Islet of Langerhans (tissue), 1 donor: ENCODE measurements at regions not wholly inside any gene's neighbourhood (a gene's known extent, or its start where the extent isn't known, plus 50 kb on each side); places are given as distances from the start of the nearest gene placed in this dataset.
"Not testable (repeated sequence)": the region's sequence is repeated elsewhere in the genome, so short reads cannot be mapped to it uniquely, and the experiment has no call there.

Experiments
- FAIRE-seq: peaks from one replicate; lab custom pipeline; 2011; peaks lifted over from hg19 to GRCh38; lab: Jason Lieb, UNC

- not testable (repeated sequence) for FAIRE-seq
Observed at GRCh38 chr6:7028963-7029362, 78.8 kb upstream of the RREB1 start.

- not testable (repeated sequence) for FAIRE-seq
Observed at GRCh38 chr6:7030968-7031367, 76.8 kb upstream of the RREB1 start.

DNA sequence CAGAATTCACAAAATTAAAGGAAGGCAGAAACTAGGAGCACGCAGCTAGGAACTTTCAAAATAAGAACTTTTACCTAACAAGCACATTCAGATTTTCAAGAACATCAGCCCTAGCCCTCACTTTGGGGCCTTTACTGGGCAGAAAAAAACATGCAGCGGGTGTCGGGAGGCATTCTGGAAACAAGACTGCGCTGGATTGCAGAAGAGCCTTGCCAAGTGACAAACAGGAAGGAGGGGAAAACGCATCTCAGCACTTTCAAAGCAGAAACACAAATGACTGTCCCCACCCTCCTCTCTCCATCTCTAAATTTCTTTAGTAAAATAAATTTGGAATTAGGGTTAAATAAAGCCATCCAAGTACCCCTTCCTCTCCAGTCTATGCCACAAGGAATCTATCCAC is 74.6 kb upstream of the RREB1 start:
- FAIRE-seq, result no peak

GRCh38 chr6:7034055-7034454 is 73.7 kb upstream of the RREB1 start:
- no peak for FAIRE-seq

DNA sequence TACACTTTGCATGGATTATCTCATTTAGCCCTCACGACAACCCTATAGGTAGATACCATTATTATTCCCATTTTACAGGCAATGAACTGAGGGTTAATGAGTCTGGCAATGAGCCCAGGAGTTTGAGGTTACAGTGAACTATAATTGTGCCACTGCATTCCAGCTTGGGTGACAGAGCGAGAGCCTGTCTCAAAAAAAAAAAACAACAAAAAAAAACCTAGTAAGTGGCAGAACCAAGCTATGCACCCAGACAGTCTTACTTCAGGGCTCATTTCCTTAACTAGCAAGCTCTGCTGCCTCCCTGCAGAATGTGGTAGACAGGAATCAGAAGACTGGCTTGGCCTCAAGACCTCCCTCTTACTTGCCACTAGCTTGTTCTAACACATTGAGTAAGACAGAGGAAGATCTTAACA is 71.9 kb upstream of the RREB1 start:
- FAIRE-seq, result no peak

DNA sequence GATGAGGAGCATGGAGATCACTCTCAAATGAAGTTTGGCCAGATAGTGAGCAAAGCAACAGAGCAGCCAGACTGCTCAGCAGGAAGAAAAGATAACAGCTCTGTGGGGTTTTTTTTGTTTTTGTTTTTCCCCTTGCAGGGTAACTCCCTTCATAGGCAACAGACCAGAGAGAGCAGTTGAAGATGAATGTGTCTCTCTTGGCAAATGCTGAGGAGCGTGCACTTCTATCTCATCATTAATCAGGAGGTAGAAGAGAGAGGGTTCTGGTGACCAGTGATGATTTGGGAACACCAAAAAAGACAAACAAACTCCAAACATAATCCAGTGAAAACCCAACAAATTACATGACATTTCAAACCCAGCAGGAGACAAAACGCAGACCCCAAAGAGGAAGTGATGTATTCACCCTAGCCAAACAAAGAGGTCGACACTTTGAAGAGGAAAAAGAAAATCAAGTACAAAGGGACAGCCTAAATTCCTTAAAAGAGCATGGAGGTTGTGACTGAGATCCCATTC is 66.2 kb upstream of the RREB1 start:
- no peak for FAIRE-seq

- FAIRE-seq, result no peak
Observed at GRCh38 chr6:7042056-7042653, 65.6 kb upstream of the RREB1 start.

GRCh38 chr6:7042654-7043545 is 64.9 kb upstream of the RREB1 start:
- no peak for FAIRE-seq

GRCh38 chr6:7045331-7045730 is 62.4 kb upstream of the RREB1 start:
- FAIRE-seq, result no peak

DNA sequence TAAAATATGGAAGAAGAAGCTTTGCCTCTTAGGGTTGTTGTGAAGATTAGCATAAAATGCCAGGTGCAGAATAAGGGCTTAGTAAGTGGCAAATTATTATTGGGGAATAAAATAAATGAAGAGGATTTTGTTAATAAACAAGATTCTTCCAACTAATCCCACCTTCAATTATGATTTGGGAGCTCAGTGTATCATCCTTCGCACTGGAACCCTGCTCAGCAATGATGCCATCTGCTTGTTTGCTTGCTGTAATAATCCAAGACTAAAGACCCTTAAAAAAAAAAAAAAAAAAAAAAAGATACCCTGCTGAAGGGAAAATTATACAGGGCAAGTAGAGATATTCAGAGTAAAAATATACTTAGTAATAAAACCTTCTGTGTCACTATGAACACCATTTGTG is 62.0 kb upstream of the RREB1 start:
- no peak for FAIRE-seq

DNA sequence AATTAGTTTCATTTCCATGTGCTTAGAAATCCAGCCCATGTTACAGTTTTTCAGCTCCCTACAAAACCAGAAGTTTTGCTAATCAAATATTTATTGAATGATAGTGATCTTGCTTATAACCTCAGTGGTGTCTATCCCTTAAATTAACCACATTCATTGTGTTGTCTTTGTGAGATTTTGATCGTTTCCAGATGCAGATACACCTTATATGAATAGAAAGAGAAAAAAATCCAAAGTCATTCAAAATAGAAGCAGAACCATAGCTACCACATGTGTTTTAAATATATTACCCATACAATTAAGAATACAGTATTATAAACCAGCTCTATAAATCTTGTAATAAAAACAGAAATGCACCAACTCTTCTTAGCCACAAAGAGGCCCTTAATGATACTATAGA is 60.6 kb upstream of the RREB1 start:
- FAIRE-seq, result no peak

DNA sequence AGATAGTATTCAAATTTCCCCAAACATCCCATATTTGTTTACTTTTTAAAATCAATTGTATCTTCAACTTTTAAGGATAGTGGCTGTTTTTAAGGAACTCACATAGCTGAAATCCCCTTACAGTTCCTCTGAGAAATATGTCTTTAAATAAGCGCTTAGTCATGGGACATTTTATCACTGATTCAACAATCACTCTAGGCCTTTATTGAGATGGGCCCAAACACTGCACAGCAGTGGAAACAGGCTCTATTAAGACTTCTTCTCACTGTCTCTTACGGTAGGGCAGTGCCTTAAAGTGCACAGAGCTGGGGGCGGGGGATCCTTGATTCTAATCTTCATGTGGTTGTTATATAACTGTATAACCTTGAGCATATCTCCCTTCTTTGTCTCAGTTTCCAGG is 59.8 kb upstream of the RREB1 start:
- no peak for FAIRE-seq

- no peak for FAIRE-seq
Observed at GRCh38 chr6:7048894-7049293, 58.9 kb upstream of the RREB1 start.

DNA sequence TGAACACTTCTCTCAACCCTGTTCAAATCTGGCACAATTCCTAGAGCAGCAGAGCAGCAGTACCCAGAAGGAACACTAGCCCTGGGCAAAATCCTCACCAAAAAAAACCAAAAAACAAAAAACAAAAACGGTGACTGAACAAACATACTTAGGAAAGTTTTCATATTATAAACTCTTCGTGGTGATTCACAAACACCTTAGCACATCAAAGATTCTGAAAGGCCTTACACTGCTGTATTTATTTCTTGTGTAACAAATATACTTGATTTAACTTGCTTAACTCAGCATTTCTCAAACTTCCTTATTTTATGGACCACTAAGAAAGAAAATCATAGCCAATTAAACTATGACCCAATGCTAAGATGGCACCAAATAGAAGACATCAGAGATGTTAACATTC is 57.8 kb upstream of the RREB1 start:
- no peak for FAIRE-seq

DNA sequence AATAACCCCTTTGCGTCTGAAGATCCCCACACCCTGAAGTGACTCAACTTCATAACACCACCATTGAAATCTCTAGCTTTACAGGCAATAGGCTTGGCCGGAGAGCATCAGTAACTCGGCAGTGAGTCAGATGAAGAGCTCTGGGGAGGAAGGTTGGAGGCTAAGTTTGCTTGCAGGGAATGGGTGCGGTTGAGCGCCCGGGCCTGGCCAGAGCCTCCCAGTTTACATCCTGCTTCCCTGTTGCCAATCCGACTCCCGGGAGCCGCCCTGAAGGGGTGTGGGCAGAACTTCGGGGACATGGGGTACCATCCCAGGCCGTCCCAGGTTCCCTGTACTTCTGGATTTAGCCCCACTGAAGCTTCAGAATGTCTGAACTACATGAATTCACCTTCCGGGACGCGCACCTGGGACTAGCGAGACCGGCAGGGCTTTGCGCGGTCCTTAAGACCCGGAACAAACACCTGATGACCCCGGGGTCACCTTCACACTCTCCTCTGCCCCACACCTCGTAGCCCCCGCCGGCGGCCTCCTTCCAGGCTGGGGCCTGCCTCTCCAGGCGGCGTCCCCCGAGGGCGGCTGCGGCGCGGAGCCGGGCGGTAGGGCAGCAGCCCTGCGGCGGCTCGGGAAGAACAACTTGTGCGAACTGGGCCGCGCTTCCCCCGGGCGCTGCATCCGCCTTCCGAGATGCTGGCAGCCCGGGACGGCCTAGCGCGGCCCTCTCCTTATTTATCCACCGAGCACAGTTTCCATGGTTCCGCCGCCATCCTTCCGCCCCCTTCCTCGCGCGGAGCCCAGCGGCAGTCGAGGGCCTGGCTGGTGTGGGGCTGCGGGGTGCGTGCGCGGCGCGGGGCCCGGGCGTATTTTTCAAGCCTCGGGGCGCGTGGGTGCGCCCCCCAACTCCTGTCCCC is 56.6 kb upstream of the RREB1 start:
- no peak for FAIRE-seq

DNA sequence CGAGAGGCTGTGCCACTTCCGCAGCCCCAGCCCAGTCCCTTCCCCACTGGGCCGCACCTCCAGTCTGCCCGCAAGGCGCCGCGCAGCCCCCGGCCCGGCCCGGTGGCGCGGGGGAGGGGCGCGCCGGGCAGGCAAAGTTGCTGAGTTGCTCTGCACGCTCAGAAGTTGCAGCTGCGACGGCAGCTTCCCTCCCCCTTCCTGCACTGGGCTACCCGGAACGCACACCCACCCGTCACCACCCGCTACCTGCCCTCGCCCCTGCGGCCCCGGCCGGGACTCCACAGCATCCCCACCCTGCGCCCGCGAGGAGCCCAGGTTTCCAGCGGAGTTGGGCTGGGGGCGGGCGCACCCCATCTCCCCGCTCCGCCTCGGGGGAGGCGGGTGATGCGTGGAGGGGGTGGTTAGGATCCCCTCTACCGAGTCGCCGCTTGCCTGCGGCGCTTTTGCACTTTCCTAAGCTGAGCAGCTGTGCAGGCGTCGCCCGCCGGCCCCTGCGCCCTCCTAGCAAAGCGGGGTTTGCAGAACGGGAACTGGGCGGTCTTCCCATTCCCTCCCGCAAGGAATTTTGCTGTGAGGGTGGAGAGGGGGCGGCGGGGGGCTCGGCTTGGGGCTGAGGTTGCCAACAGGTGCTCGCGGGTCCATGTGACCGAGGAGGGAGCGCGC is 55.9 kb upstream of the RREB1 start:
- no peak for FAIRE-seq

DNA sequence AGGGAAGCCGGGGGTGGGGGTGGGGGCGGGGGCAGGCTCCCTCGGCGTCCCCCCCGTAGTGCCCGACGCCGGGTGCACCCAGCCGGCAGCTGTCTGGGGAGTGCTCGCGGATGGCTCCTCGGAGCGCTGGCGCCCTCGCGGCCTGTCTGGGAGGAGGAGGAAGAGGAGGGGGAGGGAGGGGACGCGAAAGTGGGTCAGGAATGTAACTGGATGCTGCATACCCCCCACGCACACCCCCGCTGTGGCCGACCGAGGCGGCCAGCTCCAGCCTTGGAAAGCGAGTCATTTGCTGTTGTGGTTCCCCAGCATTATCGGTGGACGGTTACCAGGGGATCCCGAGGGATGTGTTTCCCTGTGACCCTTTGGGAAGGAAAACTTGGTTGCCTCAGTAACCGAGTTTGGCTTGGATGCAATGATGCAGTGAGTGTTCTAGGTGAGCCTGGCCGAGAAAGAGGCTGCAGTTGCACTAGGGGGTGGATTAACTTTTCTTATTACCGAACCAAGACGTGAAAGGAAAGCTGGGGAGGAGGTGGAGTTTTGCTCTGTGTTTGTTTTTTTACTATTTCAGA is 55.2 kb upstream of the RREB1 start:
- FAIRE-seq, result no peak

GRCh38 chr6:7053125-7053774 is 54.5 kb upstream of the RREB1 start:
- FAIRE-seq, result no peak
